ENCODE measurements at regions not wholly inside any gene's neighbourhood (a gene's known extent, or its start where the extent isn't known, plus 50 kb on each side); places are given as distances from the start of the nearest gene placed in this dataset.

DNA sequence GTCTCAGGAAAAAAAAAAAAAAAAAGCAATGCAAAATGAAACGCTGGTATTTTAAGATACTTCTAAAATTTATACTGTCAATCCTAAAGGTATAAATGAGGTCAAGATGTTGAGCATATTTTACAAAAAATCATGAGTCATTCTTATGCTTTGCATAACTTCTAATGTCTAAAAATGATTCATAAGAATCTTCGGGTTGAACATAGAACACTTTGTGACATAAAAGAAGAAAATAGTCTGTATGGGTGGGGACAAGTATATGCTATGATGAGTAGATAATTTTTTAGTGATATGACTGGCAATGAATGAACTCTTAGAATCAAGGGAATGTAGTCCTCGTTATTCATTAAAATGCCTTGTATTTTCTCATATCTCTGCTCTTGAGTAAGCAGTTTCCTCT, 416.9 kb upstream of the USP24 start:
- POLR2A ChIA-PET (ENCODE audit: unreplicated experiment), result no interaction called here
- Histone ChIP-seq H4K20me1 (ENCODE audit: insufficient read depth) (no peaks in the 10 kb centered on the region), H3K4me3 (no peak overlapping the region), H3K9me2 (ENCODE audit: insufficient read depth) (no peaks in the 10 kb centered on the region), H3K9me3 (ENCODE audit: insufficient read depth, low read depth) (peaks cover 17% of the 10 kb centered on the region), H3K27ac (peak overlapping the region; percentile 45), H3K36me3 (ENCODE audit: low read depth) (no peaks in the 10 kb centered on the region), H3K27me3 (ENCODE audit: insufficient read depth, low read depth) (no peaks in the 10 kb centered on the region), H3K4me2 (peak overlapping the region; percentile 41; the same call in 1 of the 2 replicates), H3K79me2 (ENCODE audit: low read depth) (no peaks in the 10 kb centered on the region), H2AFZ (peak overlapping the region; percentile 68; the same call in 1 of the 2 replicates), H3K4me1 (replicated peaks; ENCODE audit: insufficient read depth) (peaks cover 27% of the 10 kb centered on the region), H3F3A (ENCODE audit: insufficient read depth, low read depth) (peaks cover 16% of the 10 kb centered on the region)
- TF ChIP-seq, protein P1, sequence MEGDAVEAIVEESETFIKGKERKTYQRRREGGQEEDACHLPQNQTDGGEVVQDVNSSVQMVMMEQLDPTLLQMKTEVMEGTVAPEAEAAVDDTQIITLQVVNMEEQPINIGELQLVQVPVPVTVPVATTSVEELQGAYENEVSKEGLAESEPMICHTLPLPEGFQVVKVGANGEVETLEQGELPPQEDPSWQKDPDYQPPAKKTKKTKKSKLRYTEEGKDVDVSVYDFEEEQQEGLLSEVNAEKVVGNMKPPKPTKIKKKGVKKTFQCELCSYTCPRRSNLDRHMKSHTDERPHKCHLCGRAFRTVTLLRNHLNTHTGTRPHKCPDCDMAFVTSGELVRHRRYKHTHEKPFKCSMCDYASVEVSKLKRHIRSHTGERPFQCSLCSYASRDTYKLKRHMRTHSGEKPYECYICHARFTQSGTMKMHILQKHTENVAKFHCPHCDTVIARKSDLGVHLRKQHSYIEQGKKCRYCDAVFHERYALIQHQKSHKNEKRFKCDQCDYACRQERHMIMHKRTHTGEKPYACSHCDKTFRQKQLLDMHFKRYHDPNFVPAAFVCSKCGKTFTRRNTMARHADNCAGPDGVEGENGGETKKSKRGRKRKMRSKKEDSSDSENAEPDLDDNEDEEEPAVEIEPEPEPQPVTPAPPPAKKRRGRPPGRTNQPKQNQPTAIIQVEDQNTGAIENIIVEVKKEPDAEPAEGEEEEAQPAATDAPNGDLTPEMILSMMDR (conservative IDR thresholded peaks at IDR 0.05), result no peak
- TF ChIP-seq EZH2 (IDR thresholded peaks at IDR 0.05; ENCODE audit: low read depth), result no peak
- intact Hi-C loops (cut with micrococcal nuclease; ENCODE audit: unreplicated experiment), result loop anchor here (1.0 to 2.0 kb wide), 3 partner anchors 62 to 203 kb away; no protein-coding TSS in a partner anchor
- DNase-seq, result peak in 1 of 2 experiments; percentile 79
- no TSS peak for BruUV-seq (replicated peaks)
- CTCF ChIA-PET, result no interaction called here

DNA sequence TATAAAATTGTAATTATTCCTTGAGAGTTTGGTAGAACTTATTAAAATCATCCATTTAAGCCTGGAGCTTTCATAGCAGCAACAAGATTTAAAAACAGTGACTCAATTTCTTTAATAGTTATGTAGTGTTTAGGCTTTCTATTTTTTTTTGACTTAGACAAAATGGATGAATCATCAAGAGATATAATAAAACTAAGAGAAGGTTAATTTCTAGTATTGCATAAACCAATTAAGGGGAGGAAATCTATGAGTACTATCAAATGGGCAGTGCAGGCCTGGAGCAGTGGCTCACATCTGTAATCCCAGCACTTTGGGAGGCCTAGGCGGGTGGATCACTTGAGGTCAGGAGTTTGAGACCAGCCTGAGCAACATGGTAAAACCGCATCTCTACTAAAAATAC, 416.3 kb upstream of the USP24 start:
- H3K27me3 ChIP-seq (ENCODE audit: insufficient read depth, low read depth), result no peaks in the 10 kb centered on the region
- H3K27ac ChIP-seq, result peak overlapping the region; percentile 45
- CTCF ChIA-PET, result no interaction called here
- H3K9me3 ChIP-seq (ENCODE audit: insufficient read depth, low read depth), result peaks cover 12% of the 10 kb centered on the region
- no peak overlapping the region for H3K4me3 ChIP-seq
- DNase-seq, result no peak
- H3K79me2 ChIP-seq (ENCODE audit: low read depth), result no peaks in the 10 kb centered on the region
- TF ChIP-seq EZH2 (IDR thresholded peaks at IDR 0.05; ENCODE audit: low read depth), result no peak
- TF ChIP-seq, protein P1 (conservative IDR thresholded peaks at IDR 0.05), result no peak
- intact Hi-C loops (cut with micrococcal nuclease; ENCODE audit: unreplicated experiment), result no loop called here
- 0 out of 2 replicates have a peak overlapping the region, but pooled peaks have one; percentile 41 for H3K4me2 ChIP-seq
- POLR2A ChIA-PET (ENCODE audit: unreplicated experiment), result no interaction called here
- peaks cover 27% of the 10 kb centered on the region for H3K4me1 ChIP-seq (replicated peaks; ENCODE audit: insufficient read depth)
- peaks cover 16% of the 10 kb centered on the region for H3F3A ChIP-seq (ENCODE audit: insufficient read depth, low read depth)
- no peaks in the 10 kb centered on the region for H3K36me3 ChIP-seq (ENCODE audit: low read depth)
- no peaks in the 10 kb centered on the region for H3K9me2 ChIP-seq (ENCODE audit: insufficient read depth)
- H2AFZ ChIP-seq, result no peak overlapping the region
- no peaks in the 10 kb centered on the region for H4K20me1 ChIP-seq (ENCODE audit: insufficient read depth)
- no TSS peak for BruUV-seq (replicated peaks)

GRCh38 chr1:55626326-55626725, 411.2 kb upstream of the USP24 start:
- H3K9me3 ChIP-seq (ENCODE audit: insufficient read depth, low read depth), result peaks cover 4% of the 10 kb centered on the region
- DNase-seq, result no peak
- H3K79me2 ChIP-seq (ENCODE audit: low read depth), result no peaks in the 10 kb centered on the region
- peaks cover 2% of the 10 kb centered on the region for H3K4me1 ChIP-seq (replicated peaks; ENCODE audit: insufficient read depth)
- no peak overlapping the region for H3K27ac ChIP-seq
- H3K27me3 ChIP-seq (ENCODE audit: insufficient read depth, low read depth), result no peaks in the 10 kb centered on the region
- no peak overlapping the region for H3K4me3 ChIP-seq
- H3K9me2 ChIP-seq (ENCODE audit: insufficient read depth), result no peaks in the 10 kb centered on the region
- CTCF ChIA-PET, result no interaction called here
- no peak overlapping the region for H3K4me2 ChIP-seq
- no peaks in the 10 kb centered on the region for H3K36me3 ChIP-seq (ENCODE audit: low read depth)
- 0 out of 2 replicates have a peak, but pooled peaks cover 3% of the 10 kb centered on the region for H3F3A ChIP-seq (ENCODE audit: insufficient read depth, low read depth)
- no peaks in the 10 kb centered on the region for H4K20me1 ChIP-seq (ENCODE audit: insufficient read depth)
- H2AFZ ChIP-seq, result no peak overlapping the region
- BruUV-seq (replicated peaks), result no TSS peak
- TF ChIP-seq EZH2 (IDR thresholded peaks at IDR 0.05; ENCODE audit: low read depth), result no peak
- TF ChIP-seq, protein P1 (conservative IDR thresholded peaks at IDR 0.05), result no peak
- POLR2A ChIA-PET (ENCODE audit: unreplicated experiment), result no interaction called here
- intact Hi-C loops (cut with micrococcal nuclease; ENCODE audit: unreplicated experiment), result no loop called here
